Iris pigment epithelial cell (primary cell): ENCODE measurements at regions not wholly inside any gene's neighbourhood (a gene's known extent, or its start where the extent isn't known, plus 50 kb on each side); places are given as distances from the start of the nearest gene placed in this dataset.
"Not testable (repeated sequence)": the region's sequence is repeated elsewhere in the genome, so short reads cannot be mapped to it uniquely, and the experiment has no call there.

Source experiments
- DNase-seq: peaks from one replicate; pipeline ENCODE4 v3.0.0-alpha.2; 2011; ENCODE audit warnings: low read depth

GRCh38 chr9:7542693-7543092 is 256.9 kb downstream of the DMAC1 start:
- DNase-seq: no peak

GRCh38 chr9:7542126-7542525 is 257.5 kb downstream of the DMAC1 start:
- no peak for DNase-seq

- DNase-seq: peak; percentile 15
Observed at GRCh38 chr9:7536310-7536939, 263.2 kb downstream of the DMAC1 start.

GRCh38 chr9:7534211-7534935 is 265.2 kb downstream of the DMAC1 start:
- no peak for DNase-seq

DNA sequence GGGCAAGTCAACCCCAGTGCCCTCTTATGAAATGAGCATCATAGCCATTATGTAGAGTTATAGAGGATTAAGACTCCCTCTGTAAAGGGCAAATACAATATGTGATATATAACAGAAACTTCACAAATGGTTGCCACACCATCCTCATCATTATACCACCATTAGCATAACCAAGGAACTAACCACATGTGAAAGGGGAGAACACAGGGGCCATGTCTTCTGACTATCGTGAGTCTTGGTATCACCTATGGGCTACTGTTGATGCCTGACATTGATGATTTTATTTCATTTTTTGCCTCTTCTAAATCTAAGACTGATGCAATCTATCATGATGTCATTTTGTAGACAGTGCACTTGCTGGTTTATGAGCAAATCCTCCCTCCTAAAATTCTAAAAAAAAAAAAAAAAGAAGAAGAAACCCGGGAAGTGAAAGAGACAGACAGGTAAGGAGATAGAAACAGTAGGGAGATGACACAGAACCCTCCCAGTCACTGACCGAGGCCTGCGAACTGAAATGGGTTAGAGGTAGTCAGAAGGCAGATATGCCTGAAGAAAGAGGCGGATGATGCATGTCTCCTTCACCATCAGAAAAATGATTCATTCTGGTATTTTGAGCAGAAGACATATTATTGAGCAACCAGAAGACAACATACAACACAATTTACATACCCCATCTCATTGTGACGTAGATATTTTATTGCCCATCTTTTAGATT is 266.0 kb downstream of the DMAC1 start:
- no peak for DNase-seq

DNA sequence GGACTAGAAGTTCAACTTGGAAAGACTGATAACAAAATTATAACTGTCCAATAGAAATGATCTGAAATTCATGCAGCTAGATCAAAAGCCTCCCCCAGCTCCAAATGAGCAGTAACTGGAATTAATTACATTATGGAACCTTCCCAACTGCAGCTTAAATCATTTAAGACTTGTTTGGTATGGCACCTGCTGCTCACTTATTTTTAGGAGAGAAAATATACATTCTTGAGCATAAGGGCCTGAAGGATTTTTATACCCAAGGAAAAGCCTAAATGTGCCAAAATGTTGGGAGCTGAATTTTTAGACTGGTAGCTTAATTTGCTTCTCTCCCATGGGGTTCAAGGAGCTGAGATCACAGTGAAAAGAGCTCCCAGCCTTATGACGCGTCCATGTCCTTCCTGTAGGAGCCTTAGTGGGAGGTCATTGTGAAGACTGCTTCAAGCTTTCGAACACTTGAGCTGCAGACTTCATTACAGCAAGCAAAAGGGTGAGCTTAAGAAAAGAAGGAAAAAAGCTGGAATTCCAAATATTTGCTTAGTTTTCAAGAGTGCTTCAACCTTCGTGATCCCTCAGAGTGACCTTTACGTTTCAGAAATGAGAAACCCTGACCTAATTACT is 276.0 kb downstream of the DMAC1 start:
- DNase-seq: no peak

GRCh38 chr9:7520396-7520795 is 279.2 kb downstream of the DMAC1 start:
- no peak for DNase-seq

GRCh38 chr9:7516376-7516775 is 283.2 kb downstream of the DMAC1 start:
- no peak for DNase-seq

DNA sequence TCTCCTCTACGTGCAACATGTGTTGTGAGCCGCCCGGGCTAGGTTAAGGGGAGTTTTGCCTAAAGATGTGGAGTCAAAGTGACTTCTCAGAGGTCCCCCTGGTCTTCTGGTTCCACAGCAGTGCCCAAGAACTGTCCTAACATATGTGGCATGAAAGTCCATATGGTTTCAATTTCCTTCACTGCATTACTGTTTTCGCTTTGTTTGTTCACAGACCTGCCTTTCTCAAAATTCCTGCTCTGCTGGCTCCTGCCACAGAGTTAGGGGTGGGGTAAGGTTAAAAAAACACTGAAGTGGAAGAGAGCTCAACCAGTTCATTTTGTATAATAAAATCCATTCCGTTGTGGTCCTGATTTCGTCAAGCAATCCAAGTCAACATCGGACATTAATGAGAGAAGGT is 289.4 kb downstream of the DMAC1 start:
- no peak for DNase-seq

- no peak for DNase-seq
Observed at GRCh38 chr9:7509576-7510145, 289.9 kb downstream of the DMAC1 start.

DNA sequence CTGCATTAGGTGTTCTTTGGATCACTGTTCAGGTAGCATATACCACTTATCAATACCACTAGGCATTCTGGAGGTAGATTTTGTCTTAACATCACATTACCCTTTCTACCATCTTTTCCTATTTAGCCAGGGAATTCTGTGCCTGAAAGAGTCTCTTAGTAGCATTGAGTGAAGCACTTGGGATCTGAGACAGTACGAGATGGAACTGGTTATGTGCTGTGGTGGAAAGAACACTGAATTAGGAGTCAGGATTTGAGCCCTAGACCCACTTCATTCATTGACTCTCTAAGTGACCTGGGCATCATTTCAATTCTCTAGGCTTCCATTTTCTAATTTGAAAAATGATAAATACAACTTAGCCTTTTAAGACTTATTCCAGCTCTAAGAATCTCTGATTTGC is 291.1 kb downstream of the DMAC1 start:
- DNase-seq: no peak

DNA sequence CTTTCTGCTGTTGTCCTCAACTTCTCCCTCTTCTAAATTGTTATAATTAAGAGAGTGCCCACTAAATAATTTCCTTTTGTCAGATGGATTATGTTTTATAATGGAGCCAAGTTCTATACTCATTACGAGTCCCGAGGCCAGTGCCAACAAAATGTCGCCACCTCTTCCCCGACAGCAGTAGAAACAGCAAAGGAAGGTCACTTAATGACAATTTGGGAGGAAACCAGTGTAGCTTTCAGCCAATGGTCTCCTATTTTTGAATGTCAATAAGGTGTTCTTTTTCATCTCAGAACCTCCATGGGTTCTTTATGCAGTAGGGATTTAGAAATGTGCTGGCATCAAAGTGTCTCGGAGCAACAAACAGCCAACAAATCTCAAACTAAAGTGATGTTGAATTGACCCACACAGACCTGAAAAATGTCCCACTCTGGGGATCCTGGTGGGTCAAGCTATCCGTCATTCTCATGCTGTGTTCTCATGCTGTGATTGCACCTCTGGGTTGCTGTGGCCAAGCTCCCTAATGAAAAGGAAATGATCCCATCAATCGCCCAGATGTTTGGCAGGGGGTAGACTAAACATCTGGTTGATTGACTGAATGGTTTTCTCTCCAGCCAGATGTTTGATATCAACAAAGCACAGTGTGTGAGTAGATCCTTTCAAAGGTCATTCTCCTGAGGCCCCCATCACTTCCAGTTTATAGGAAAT is 291.9 kb downstream of the DMAC1 start:
- DNase-seq: no peak

GRCh38 chr9:7507026-7507425 is 292.6 kb downstream of the DMAC1 start:
- no peak for DNase-seq

DNA sequence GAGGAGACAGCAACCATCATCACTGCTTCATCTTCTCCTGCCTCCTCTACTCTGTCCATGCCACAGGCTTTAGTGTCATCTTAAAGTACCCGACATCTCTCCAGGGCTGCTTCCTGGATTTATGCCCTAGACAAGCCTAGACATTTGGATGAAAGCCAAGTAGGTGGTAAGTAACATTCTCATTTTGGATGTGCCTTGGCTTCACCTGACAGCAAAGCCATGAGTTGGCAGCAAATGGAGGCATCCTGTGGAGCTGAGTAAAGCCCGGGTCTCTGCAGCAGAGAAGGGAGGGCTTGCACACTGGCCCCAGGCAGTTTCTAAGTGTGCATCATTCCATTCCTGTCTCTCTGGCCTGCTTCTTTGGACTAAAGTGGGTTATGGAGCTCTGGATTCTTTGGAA is 299.1 kb downstream of the DMAC1 start:
- no peak for DNase-seq

DNA sequence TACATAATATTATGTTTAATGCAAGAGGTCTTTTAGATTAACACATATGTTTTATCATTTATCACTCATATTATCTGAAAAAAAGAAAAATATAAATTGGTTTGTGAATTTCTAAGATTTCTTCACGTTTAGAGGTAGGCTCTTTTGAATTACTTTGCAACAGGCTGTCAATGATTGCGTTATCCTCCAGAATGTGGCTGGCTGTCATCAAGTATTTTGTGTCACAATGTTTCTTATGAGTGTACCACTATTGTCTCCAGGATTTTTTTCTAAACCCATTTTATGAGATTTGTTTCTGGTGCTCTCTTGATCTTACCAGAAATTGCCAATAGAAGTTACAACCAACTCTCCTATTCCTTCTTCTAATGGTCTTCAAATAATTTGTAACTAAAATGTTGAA is 307.9 kb downstream of the DMAC1 start:
- no peak for DNase-seq

DNA sequence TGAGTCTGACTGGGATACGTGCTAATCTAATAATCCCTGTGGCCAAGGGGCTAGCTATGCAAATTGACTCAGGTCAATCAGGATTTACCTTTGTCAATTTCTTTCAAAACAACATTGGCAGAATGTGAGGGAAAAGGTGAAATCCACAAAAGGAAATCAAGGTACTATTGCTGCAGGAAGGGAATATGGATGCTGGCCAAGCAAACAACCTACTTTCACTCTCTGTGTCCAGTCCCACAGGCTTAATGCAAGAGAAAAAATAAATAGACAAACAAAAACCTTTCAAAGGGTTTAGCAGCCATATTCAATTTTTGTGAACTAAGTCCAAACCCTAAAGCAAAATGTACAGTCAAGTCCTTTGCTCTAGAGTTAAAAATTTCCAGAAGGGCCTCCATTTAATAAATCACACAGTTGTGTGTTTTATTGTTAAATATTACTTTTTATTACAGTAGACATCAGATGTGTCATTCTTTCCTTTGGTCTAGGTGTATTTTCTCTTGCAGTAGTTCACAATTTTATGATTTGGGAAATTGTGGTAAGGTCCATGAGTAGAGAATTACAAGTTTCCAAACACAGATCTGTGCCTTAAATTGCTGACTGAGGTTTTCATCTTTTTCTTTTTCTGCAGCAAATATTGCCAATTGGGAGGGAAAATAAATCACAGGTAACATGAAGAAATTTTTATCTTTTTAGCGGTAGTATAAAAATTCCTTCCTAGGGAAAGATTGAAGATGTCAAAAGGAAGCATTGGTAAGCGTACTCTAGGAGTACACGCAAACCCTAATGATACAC is 309.1 kb downstream of the DMAC1 start:
- no peak for DNase-seq

- no peak for DNase-seq
Observed at GRCh38 chr9:7489036-7489435, 310.5 kb downstream of the DMAC1 start.

DNA sequence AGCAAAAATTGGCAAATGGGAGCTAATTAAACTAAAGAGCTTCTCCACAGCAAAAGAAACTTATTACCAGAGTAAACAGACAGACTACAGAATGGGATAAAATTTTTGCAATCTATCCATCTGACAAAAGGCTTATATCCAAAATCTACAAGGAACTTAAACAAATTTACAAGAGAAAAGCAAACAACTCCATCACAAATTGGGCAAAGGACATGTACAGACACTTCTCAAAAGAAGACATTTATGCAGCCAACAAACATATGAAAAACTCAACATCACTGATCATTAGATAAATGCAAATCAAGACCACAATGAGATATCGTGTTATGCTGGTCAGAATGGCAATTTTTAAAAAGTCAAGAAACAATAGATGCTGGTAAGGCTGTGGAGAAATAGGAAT is 315.6 kb downstream of the DMAC1 start:
- DNase-seq: not testable (repeated sequence)

DNA sequence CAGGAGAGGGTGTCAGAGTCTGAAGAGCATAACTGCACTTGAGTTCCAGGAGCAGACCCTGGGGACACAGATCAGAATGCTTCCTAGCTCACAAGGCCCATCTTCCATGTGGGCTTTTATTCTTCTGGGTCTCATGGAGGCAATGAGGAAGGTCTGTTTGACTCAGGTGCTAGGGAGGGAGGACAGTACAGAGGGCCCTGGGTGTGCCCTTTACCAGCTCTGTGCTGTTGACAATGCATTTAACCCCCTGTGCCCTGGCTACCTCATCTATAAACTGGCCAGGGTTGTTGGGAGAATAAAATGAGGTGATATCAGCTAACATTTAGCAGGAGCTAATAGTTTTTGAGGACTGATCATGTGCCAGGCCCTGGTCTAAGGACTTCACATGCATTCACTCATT is 318.0 kb downstream of the DMAC1 start:
- no peak for DNase-seq

DNA sequence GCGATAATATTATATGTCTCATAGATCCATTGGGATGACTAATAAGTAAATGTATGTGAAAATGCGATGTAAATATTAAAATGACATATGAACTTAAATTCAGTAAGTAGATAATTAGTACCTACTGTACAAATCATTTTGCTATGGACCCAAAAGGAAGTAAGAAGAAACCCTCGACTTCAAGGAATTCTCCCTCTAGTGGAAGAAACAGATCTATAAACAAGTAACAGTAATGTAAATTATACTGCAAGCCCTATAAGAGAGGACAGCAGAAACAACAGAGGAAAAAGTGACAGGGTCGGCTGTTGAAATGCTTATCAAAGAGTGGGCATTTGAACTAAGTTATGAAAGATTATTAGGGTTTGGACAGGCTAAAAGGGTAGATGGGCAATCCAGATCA is 320.3 kb downstream of the DMAC1 start:
- DNase-seq: no peak

- no peak for DNase-seq
Observed at GRCh38 chr9:7478646-7479045, 320.9 kb downstream of the DMAC1 start.
